GM23338 (cell line): ENCODE measurements at regions not wholly inside any gene's neighbourhood (a gene's known extent, or its start where the extent isn't known, plus 50 kb on each side); places are given as distances from the start of the nearest gene placed in this dataset.

Source experiments
- ATAC-seq: fragments of 200-7000 bp; cut with Tn5 transposase; 3 replicates; pipeline ENCODE4 v1.9.1; 2020
- DNase-seq: peaks from one replicate; pipeline ENCODE4 v3.0.0-alpha.2; 2015; ENCODE audit warnings: low spot score
- H2AFZ ChIP-seq: fragments of 200-600 bp; sonication (generic); 2 replicates; pipeline ENCODE4 v1.8.0; 2016; ENCODE audit warnings: antibody characterized with exemption, mild to moderate bottlenecking, moderate library complexity
- H3F3A ChIP-seq: fragments of 200-600 bp; sonication (generic); replicated peaks from 2 replicates; pipeline ENCODE4 v1.8.0; 2017; ENCODE audit warnings: antibody characterized with exemption, mixed run types, low read depth
- H3K27ac ChIP-seq: fragments of 200-600 bp; sonication (generic); 2 replicates; pipeline ENCODE4 v1.6.1; 2016; ENCODE audit warnings: low read depth
- H3K27me3 ChIP-seq: fragments of 200-600 bp; sonication (generic); 2 replicates; pipeline ENCODE4 v1.8.0; 2016; ENCODE audit warnings: mild to moderate bottlenecking, mixed run types, moderate library complexity; ENCODE audit not compliant: insufficient read depth
- H3K36me3 ChIP-seq: fragments of 200-600 bp; sonication (generic); 2 replicates; pipeline ENCODE4 v1.8.0; 2016; ENCODE audit warnings: mild to moderate bottlenecking; ENCODE audit not compliant: insufficient read depth
- H3K4me1 ChIP-seq: fragments of 200-600 bp; sonication (generic); 2 replicates; pipeline ENCODE4 v1.8.0; 2016; ENCODE audit warnings: mild to moderate bottlenecking, moderate library complexity; ENCODE audit not compliant: insufficient read depth
- H3K4me2 ChIP-seq: fragments of 200-600 bp; sonication (generic); 2 replicates; pipeline ENCODE4 v1.7.1; 2017; ENCODE audit warnings: mixed run types
- H3K4me3 ChIP-seq: fragments of 200-600 bp; sonication (generic); 2 replicates; pipeline ENCODE4 v1.6.1; 2016; ENCODE audit warnings: mixed run types
- H3K79me2 ChIP-seq: fragments of 200-600 bp; sonication (generic); replicated peaks from 2 replicates; pipeline ENCODE4 v1.8.0; 2017; ENCODE audit warnings: mild to moderate bottlenecking; ENCODE audit not compliant: insufficient read depth
- H3K9me2 ChIP-seq: fragments of 200-600 bp; sonication (generic); 2 replicates; pipeline ENCODE4 v1.8.0; 2017; ENCODE audit not compliant: insufficient read depth
- H4K20me1 ChIP-seq: fragments of 200-600 bp; sonication (generic); replicated peaks from 2 replicates; pipeline ENCODE4 v1.8.0; 2017; ENCODE audit warnings: mild to moderate bottlenecking; ENCODE audit not compliant: insufficient read depth
- H3K27ac Mint-ChIP-seq: 2 replicates; pipeline ENCODE4 v1.8.0; 2020; ENCODE audit warnings: inconsistent platforms, mild to moderate bottlenecking, moderate library complexity, mixed read lengths
- H3K27me3 Mint-ChIP-seq: 3 replicates; pipeline ENCODE4 v1.8.0; 2022; ENCODE audit warnings: low read depth, mild to moderate bottlenecking, moderate library complexity, mixed read lengths, inconsistent platforms; ENCODE audit not compliant: insufficient read depth, poor library complexity
- H3K36me3 Mint-ChIP-seq: 3 replicates; pipeline ENCODE4 v1.8.0; 2021; ENCODE audit warnings: low read depth, mild to moderate bottlenecking, inconsistent platforms, moderate library complexity, mixed read lengths
- H3K4me1 Mint-ChIP-seq: 3 replicates; pipeline ENCODE4 v1.8.0; 2020; ENCODE audit warnings: mild to moderate bottlenecking, inconsistent platforms, mixed read lengths
- H3K4me3 Mint-ChIP-seq: 3 replicates; pipeline ENCODE4 v1.8.0; 2021; ENCODE audit warnings: moderate library complexity, mild to moderate bottlenecking, inconsistent platforms, mixed read lengths
- H3K9me3 Mint-ChIP-seq: 3 replicates; pipeline ENCODE4 v1.8.0; 2020; ENCODE audit warnings: moderate library complexity, mild to moderate bottlenecking, inconsistent platforms, mixed read lengths
- EZH2 ChIP-seq: fragments of 200-600 bp; sonication (generic); IDR thresholded peaks from one replicate; pipeline ENCODE4 v1.8.0; 2017; ENCODE audit warnings: antibody characterized with exemption, mild to moderate bottlenecking, low read depth; ENCODE audit not compliant: unreplicated experiment
- EZH2phosphoT487 ChIP-seq: fragments of 200-600 bp; sonication (generic); IDR thresholded peaks from one replicate; pipeline ENCODE4 v1.8.1; 2018; ENCODE audit warnings: antibody characterized with exemption; ENCODE audit not compliant: unreplicated experiment
- JUNB ChIP-seq: IDR thresholded peaks from one replicate; pipeline ENCODE4 v1.6.1; 2016; ENCODE audit warnings: antibody characterized with exemption; ENCODE audit not compliant: unreplicated experiment
- NANOG ChIP-seq: IDR thresholded peaks from 2 replicates; pipeline ENCODE4 v1.6.1; 2016; ENCODE audit warnings: antibody characterized with exemption, borderline replicate concordance
- POLR2AphosphoS5 ChIP-seq: IDR thresholded peaks from 2 replicates; pipeline ENCODE4 v1.6.1; 2016; ENCODE audit warnings: antibody characterized with exemption, low read depth
- STAT1 ChIP-seq: IDR thresholded peaks from one replicate; pipeline ENCODE4 v1.6.1; 2016; ENCODE audit warnings: antibody characterized with exemption; ENCODE audit not compliant: unreplicated experiment
- ZNF331 ChIP-seq: fragments of 250-450 bp; sonication (Bioruptor Pico); IDR thresholded peaks from 2 replicates; pipeline ENCODE4 v1.5.0; 2020; ENCODE audit warnings: low read depth, mild to moderate bottlenecking, moderate library complexity
- TF ChIP-seq, protein P1 (sequence below): IDR thresholded peaks from one replicate; pipeline ENCODE4 v1.6.1; 2018; ENCODE audit warnings: antibody characterized with exemption; ENCODE audit not compliant: unreplicated experiment
- TF ChIP-seq, protein P2 (sequence below), 2 experiments: fragments of 200-600 bp in 1 of 2; sonication (generic) in 1 of 2; conservative IDR thresholded peaks; 2 replicates each; pipeline versions ENCODE4 v1.5.1 to v1.6.1; 2016 to 2017; ENCODE audit warnings: antibody characterized with exemption in 2 of 2, low read depth in 2 of 2, mild to moderate bottlenecking in 2 of 2, moderate library complexity in 1 of 2
- TF ChIP-seq, protein P3 (sequence below): fragments of 250-450 bp; sonication (Bioruptor Pico); IDR thresholded peaks from 2 replicates; pipeline ENCODE4 v1.5.0; 2020; ENCODE audit warnings: mild to moderate bottlenecking, moderate library complexity

DNA sequence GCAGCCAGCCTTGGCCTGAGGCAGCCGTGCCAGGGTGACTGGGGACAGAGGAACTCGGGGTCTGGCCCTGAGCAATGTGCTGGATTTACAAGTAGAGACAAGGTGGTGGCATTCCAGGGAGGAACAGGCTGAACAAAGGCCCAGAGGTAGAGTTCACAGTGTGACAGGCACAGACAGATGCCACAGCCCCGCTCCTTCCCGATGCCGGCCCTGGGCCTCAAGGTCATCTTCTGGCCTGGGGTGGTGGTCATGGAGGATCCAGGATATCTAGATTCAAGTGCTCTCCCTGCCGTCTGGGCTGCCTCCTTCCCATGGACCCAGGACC is 68.9 kb upstream of the COL13A1 start (continued):
- TF ChIP-seq, protein P1, sequence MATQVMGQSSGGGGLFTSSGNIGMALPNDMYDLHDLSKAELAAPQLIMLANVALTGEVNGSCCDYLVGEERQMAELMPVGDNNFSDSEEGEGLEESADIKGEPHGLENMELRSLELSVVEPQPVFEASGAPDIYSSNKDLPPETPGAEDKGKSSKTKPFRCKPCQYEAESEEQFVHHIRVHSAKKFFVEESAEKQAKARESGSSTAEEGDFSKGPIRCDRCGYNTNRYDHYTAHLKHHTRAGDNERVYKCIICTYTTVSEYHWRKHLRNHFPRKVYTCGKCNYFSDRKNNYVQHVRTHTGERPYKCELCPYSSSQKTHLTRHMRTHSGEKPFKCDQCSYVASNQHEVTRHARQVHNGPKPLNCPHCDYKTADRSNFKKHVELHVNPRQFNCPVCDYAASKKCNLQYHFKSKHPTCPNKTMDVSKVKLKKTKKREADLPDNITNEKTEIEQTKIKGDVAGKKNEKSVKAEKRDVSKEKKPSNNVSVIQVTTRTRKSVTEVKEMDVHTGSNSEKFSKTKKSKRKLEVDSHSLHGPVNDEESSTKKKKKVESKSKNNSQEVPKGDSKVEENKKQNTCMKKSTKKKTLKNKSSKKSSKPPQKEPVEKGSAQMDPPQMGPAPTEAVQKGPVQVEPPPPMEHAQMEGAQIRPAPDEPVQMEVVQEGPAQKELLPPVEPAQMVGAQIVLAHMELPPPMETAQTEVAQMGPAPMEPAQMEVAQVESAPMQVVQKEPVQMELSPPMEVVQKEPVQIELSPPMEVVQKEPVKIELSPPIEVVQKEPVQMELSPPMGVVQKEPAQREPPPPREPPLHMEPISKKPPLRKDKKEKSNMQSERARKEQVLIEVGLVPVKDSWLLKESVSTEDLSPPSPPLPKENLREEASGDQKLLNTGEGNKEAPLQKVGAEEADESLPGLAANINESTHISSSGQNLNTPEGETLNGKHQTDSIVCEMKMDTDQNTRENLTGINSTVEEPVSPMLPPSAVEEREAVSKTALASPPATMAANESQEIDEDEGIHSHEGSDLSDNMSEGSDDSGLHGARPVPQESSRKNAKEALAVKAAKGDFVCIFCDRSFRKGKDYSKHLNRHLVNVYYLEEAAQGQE, result no peak
- no peak for TF ChIP-seq POLR2AphosphoS5
- TF ChIP-seq EZH2phosphoT487, result no peak
- no peak for TF ChIP-seq EZH2
- TF ChIP-seq, protein P2, sequence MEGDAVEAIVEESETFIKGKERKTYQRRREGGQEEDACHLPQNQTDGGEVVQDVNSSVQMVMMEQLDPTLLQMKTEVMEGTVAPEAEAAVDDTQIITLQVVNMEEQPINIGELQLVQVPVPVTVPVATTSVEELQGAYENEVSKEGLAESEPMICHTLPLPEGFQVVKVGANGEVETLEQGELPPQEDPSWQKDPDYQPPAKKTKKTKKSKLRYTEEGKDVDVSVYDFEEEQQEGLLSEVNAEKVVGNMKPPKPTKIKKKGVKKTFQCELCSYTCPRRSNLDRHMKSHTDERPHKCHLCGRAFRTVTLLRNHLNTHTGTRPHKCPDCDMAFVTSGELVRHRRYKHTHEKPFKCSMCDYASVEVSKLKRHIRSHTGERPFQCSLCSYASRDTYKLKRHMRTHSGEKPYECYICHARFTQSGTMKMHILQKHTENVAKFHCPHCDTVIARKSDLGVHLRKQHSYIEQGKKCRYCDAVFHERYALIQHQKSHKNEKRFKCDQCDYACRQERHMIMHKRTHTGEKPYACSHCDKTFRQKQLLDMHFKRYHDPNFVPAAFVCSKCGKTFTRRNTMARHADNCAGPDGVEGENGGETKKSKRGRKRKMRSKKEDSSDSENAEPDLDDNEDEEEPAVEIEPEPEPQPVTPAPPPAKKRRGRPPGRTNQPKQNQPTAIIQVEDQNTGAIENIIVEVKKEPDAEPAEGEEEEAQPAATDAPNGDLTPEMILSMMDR (conservative IDR thresholded peaks at IDR 0.05; ENCODE audit: low read depth in 2 of 2), result no peak

DNA sequence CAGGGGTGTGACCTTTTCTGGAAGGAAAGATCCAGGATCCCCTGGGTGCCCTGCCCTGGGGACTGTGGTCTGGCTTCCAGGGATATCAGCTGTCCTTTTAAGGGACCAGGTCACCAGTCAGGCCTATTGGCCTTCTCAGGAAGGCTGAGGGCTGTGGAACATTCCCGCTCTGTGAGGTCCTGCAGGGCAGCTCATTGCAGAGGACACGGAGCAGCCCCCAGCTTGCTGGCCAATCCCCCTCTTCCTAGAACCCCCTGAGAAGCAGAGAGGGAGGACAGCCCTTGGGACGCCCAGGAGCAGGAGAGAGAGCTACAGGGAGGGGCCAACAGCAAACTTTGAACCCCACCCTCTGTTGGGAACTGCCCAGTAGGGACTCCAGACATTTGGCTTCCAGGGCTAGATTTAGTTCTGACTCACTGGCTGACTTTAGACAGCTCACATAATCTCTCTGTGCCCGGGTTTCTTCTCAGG is 67.9 kb upstream of the COL13A1 start:
- Histone ChIP-seq H3F3A (no peaks in the 10 kb centered on the region), H3K36me3 (no peaks in the 10 kb centered on the region), H3K4me1 (no peaks in the 10 kb centered on the region), H4K20me1 (no peaks in the 10 kb centered on the region), H3K27me3 (no peaks in the 10 kb centered on the region), H3K27ac (no peak overlapping the region), H3K4me2 (no peak overlapping the region), H3K4me3 (no peak overlapping the region), H2AFZ (no peak overlapping the region), H3K79me2 (no peaks in the 10 kb centered on the region), H3K9me2 (no peaks in the 10 kb centered on the region)
- H3K27me3 Mint-ChIP-seq, result peaks cover 5% of the 10 kb centered on the region
- H3K36me3 Mint-ChIP-seq, result no peaks in the 10 kb centered on the region
- H3K4me1 Mint-ChIP-seq, result peaks cover 4% of the 10 kb centered on the region
- no peak for ATAC-seq
- no peak for DNase-seq
- peaks cover 11% of the 10 kb centered on the region for H3K9me3 Mint-ChIP-seq
- no peak overlapping the region for H3K27ac Mint-ChIP-seq
- no peak overlapping the region for H3K4me3 Mint-ChIP-seq
- TF ChIP-seq JUNB (no peak), EZH2phosphoT487 (no peak), EZH2 (no peak), NANOG (no peak), STAT1 (no peak), POLR2AphosphoS5 (no peak), ZNF331 (CRISPR knock-in tag) (no peak)
- TF ChIP-seq, protein P2 (conservative IDR thresholded peaks at IDR 0.05; ENCODE audit: low read depth in 2 of 2), result no peak
- TF ChIP-seq, protein P3, sequence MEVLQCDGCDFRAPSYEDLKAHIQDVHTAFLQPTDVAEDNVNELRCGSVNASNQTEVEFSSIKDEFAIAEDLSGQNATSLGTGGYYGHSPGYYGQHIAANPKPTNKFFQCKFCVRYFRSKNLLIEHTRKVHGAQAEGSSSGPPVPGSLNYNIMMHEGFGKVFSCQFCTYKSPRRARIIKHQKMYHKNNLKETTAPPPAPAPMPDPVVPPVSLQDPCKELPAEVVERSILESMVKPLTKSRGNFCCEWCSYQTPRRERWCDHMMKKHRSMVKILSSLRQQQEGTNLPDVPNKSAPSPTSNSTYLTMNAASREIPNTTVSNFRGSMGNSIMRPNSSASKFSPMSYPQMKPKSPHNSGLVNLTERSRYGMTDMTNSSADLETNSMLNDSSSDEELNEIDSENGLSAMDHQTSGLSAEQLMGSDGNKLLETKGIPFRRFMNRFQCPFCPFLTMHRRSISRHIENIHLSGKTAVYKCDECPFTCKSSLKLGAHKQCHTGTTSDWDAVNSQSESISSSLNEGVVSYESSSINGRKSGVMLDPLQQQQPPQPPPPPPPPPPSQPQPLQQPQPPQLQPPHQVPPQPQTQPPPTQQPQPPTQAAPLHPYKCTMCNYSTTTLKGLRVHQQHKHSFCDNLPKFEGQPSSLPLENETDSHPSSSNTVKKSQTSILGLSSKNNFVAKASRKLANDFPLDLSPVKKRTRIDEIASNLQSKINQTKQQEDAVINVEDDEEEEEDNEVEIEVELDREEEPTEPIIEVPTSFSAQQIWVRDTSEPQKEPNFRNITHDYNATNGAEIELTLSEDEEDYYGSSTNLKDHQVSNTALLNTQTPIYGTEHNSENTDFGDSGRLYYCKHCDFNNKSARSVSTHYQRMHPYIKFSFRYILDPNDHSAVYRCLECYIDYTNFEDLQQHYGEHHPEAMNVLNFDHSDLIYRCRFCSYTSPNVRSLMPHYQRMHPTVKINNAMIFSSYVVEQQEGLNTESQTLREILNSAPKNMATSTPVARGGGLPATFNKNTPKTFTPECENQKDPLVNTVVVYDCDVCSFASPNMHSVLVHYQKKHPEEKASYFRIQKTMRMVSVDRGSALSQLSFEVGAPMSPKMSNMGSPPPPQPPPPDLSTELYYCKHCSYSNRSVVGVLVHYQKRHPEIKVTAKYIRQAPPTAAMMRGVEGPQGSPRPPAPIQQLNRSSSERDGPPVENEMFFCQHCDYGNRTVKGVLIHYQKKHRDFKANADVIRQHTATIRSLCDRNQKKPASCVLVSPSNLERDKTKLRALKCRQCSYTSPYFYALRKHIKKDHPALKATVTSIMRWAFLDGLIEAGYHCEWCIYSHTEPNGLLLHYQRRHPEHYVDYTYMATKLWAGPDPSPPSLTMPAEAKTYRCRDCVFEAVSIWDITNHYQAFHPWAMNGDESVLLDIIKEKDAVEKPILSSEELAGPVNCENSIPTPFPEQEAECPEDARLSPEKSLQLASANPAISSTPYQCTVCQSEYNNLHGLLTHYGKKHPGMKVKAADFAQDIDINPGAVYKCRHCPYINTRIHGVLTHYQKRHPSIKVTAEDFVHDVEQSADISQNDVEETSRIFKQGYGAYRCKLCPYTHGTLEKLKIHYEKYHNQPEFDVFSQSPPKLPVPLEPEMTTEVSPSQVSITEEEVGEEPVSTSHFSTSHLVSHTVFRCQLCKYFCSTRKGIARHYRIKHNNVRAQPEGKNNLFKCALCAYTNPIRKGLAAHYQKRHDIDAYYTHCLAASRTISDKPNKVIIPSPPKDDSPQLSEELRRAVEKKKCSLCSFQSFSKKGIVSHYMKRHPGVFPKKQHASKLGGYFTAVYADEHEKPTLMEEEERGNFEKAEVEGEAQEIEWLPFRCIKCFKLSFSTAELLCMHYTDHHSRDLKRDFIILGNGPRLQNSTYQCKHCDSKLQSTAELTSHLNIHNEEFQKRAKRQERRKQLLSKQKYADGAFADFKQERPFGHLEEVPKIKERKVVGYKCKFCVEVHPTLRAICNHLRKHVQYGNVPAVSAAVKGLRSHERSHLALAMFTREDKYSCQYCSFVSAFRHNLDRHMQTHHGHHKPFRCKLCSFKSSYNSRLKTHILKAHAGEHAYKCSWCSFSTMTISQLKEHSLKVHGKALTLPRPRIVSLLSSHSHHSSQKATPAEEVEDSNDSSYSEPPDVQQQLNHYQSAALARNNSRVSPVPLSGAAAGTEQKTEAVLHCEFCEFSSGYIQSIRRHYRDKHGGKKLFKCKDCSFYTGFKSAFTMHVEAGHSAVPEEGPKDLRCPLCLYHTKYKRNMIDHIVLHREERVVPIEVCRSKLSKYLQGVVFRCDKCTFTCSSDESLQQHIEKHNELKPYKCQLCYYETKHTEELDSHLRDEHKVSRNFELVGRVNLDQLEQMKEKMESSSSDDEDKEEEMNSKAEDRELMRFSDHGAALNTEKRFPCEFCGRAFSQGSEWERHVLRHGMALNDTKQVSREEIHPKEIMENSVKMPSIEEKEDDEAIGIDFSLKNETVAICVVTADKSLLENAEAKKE (CRISPR knock-in tag), result no peak
